Heart right ventricle (tissue), 16 donors: ENCODE measurements at regions not wholly inside any gene's neighbourhood (a gene's known extent, or its start where the extent isn't known, plus 50 kb on each side); places are given as distances from the start of the nearest gene placed in this dataset.

ENCODE experiments used
- ATAC-seq, 8 donors: fragments of 200-7000 bp; cut with Tn5 transposase; one replicate each; pipeline ENCODE4 v1.9.1; 2020; ENCODE audit warnings: mild to moderate bottlenecking in 8 of 8, moderate library complexity in 8 of 8, moderate number of reproducible peaks in 1 of 8
- DNase-seq, 2 donors: peaks; one replicate each; pipeline ENCODE4 v3.0.0-alpha.2; 2020
- H3K27ac ChIP-seq, 10 donors: fragments of 200-600 bp; sonication (generic) in 2 of 10; one replicate each; pipeline versions ENCODE4 v1.5.0 to v1.8.0; 2020 to 2022; ENCODE audit warnings: mild to moderate bottlenecking in 3 of 10
- H3K27me3 ChIP-seq, 7 donors: fragments of 200-600 bp; one replicate each; pipeline ENCODE4 v1.8.0; 2021 to 2022; ENCODE audit warnings: mild to moderate bottlenecking in 2 of 7
- H3K36me3 ChIP-seq, 9 donors: fragments of 200-600 bp; sonication (generic) in 1 of 9; one replicate each; pipeline versions ENCODE4 v1.5.0 to v1.8.0; 2020 to 2022; ENCODE audit warnings: mild to moderate bottlenecking in 2 of 9
- H3K4me1 ChIP-seq, 9 donors: fragments of 200-600 bp; sonication (generic) in 1 of 9; one replicate each; pipeline versions ENCODE4 v1.5.0 to v1.8.0; 2020 to 2022; ENCODE audit warnings: mild to moderate bottlenecking in 4 of 9
- H3K4me3 ChIP-seq, 10 donors: fragments of 200-600 bp; sonication (generic) in 2 of 10; one replicate each; pipeline versions ENCODE4 v1.5.0 to v1.8.0; 2020 to 2022; ENCODE audit warnings: mild to moderate bottlenecking in 7 of 10, moderate library complexity in 2 of 10
- H3K9me3 ChIP-seq, 11 donors: fragments of 200-600 bp in 10 of 11; sonication (generic) in 2 of 11; one replicate each; pipeline versions ENCODE4 v1.5.0 to v1.8.0; 2013 to 2022; ENCODE audit warnings: mild to moderate bottlenecking in 2 of 11, control low read depth in 1 of 11, moderate library complexity in 1 of 11
- CTCF ChIP-seq, 9 donors: fragments of 200-600 bp; sonication (generic) in 2 of 9; IDR thresholded peaks; one replicate each; pipeline versions ENCODE4 v1.5.0 to v1.8.0; 2021 to 2022; ENCODE audit warnings: antibody characterized with exemption in 9 of 9, mild to moderate bottlenecking in 5 of 9, moderate library complexity in 1 of 9
- WGBS, 2 donors: extraction: QIAGEN DNeasy Blood & Tissue Kit; methylation state at CpG; one replicate each; pipeline ENCODE4 v1.1.7; 2013; ENCODE audit warnings: inconsistent platforms in 1 of 2; 5-methylcytosine and 5-hydroxymethylcytosine counted together
- intact Hi-C, 10 donors: fragments of 100-400 bp; cut with DNase I; formaldehyde crosslinking; loops; one replicate each; pipeline versions ENCODE4 v1.11.1 to v1.14.2; 2022
- donor health status: Arrhythmogenic right ventricular cardiomyopathy.
- donor health status: ischemic (EF 13 %, LVEDD 7.1; RV severe dilation, severe dysfunction).
- donor health status: healthy with polysubstance abuse.
- donor health status: DM: no; HTN: yes; CAD: no.
- donor health status: DM: no; HTN: no; CAD: no.
- donor health status: ischemic (EF 25% LVEDD 6.9; RV normal size, moderate dysfunction).
- donor health status: ischemic (EF 25% LVEDD 5.7; RV mildly dilated, moderate dysfunction).
- donor health status: healthy.
- donor health status: DM: yes; HTN: yes; CAD: no.
- donor health status: Ischemic cardiomyopathy.
- donor health status: ischemic (EF 35%, LVEDD 5.7; RV mildly dilated, moderate dysfunction).
- donor health status: nonischemic (EF 11% LVEDD 7.7; RV severe dilation, severe dysfunction).
- donor health status: DM: yes; HTN: yes; CAD: no.
- donor health status: PGD.
- donor health status: ischemic (EF 29% LVEDD 5.4; RV normal size, mild dysfunction).
- donor health status: nonischemic (EF 23%, LVEDD 6.1; RV moderate dilation, normal function).

DNA sequence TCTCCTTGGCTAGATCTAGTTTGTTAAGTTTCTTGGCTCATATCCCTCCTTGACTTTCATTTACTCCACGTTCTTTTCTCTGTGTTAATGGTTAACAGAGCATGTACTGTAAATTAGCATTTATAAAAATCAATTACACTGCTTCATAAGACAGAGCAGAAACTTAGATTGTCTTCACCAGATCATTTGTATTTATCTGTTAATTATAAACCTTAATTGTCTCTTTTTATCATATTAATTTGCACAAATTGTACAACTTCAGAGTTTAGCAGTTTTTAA is 221.2 kb upstream of the EGLN3 start:
- intact Hi-C loops: no loop called here
- Histone ChIP-seq H3K36me3 (no peaks in the 10 kb centered on the region), H3K27me3 (no peaks in the 10 kb centered on the region), H3K9me3 (no peaks in the 10 kb centered on the region), H3K4me1 (peaks cover 0 to 32% (median 18%) of the 10 kb centered on the region in 9 donors), H3K4me3 (no peak overlapping the region), H3K27ac (peak overlapping the region in 1 of 10 donors; percentile 3)
- WGBS, 2 donors: 64 to 73% methylated on average over 1 of the region's 1 CpG
- ATAC-seq (no peak), DNase-seq (no peak)
- TF ChIP-seq CTCF (IDR thresholded peaks at IDR 0.05): no peak

DNA sequence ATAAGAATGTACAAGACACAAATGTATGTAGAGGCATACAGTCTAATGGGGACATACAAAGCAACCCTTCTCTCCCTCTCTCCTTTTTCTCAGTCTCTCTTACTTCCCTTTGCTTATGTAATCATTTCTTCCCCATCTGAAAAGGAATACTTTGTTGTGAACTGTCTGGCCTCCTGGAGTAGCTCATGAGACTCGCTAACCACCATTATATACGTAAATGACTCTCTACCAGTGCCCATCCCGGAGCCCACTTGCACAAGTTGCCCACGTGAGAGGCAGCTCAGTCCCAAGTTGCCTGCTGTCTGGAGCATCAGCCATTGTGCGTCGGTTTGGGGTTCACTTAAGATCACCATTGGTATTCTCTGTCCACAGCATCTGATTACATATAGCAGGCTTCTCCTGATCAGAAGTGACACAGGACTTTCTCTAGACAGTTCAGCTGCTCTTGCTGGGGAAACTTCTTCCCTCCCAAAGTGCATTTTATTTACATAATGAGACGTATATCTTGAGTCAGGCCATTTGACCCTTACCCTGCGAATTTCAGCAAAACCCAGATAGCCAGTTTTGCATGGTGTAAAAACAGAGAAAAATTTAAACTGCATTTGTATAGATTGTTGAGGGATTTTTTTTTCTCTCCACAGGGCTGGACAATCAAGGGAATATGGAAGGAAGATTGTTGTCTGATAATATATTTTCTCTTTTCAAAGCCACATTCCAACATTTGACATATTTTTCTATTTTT is 220.7 kb upstream of the EGLN3 start:
- intact Hi-C loops: no loop called here
- ATAC-seq: no peak
- TF ChIP-seq CTCF (IDR thresholded peaks at IDR 0.05): no peak

DNA sequence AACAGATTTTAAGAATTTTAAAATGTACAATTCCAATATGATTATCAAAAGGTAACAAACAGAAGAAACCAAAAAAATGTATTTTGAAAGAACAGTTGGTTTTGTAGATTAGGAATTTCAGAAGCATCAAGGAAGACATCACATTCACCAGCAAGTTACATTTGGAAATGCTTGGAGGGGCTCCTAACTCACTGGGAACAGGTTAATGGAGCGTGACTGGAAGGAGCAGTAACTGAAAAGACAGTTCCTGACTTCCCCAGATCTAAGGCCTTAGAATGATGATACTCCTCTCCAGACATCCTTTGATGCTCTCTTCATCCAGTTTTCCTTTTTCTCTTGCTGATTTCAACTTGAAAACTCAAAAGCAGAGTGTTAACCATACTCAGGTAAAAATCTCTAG is 220.0 kb upstream of the EGLN3 start:
- intact Hi-C loops: no loop called here

More for the DNA sequence above, 220.7 kb upstream of the EGLN3 start:
- H3K4me3 ChIP-seq: no peak overlapping the region
- no peaks in the 10 kb centered on the region for H3K27me3 ChIP-seq
- H3K27ac ChIP-seq: no peak overlapping the region
- no peaks in the 10 kb centered on the region for H3K36me3 ChIP-seq
- 88 to 90% methylated on average over 8 of the region's 8 CpGs for WGBS, 2 donors
- H3K4me1 ChIP-seq: peaks cover 0 to 30% (median 18%) of the 10 kb centered on the region in 9 donors
- no peak for DNase-seq
- H3K9me3 ChIP-seq: no peaks in the 10 kb centered on the region

DNA sequence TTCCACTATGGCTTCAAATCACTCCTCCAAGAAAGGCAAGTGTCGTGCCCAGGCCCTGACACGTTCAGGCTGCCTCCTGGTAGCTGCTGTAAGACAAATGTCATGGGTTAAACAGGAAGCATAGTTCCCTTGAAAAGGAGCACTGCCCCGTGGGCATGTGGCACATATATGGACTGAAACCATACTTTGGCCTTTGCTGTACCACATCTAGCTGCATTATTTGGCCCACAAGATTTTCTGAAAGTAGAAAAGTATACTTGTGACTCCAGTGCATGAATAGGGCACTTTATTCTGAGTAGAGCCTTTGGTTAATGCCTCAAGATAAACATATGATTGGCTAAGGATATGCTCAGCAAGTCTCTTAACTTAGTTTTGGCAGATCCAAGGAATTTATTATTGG is 218.7 kb upstream of the EGLN3 start:
- DNase-seq (no peak), ATAC-seq (no peak)
- Histone ChIP-seq H3K4me1 (peaks cover 0 to 21% (median 13%) of the 10 kb centered on the region in 9 donors), H3K27ac (no peak overlapping the region), H3K27me3 (no peaks in the 10 kb centered on the region), H3K36me3 (no peaks in the 10 kb centered on the region), H3K9me3 (no peaks in the 10 kb centered on the region), H3K4me3 (no peak overlapping the region)
- TF ChIP-seq CTCF (IDR thresholded peaks at IDR 0.05): no peak
- 76 to 89% methylated on average over 3 of the region's 3 CpGs for WGBS, 2 donors
- intact Hi-C loops: no loop called here

More for the DNA sequence above, 220.0 kb upstream of the EGLN3 start:
- 97 to 98% methylated on average over 1 of the region's 1 CpG for WGBS, 2 donors
- Histone ChIP-seq H3K27me3 (no peaks in the 10 kb centered on the region), H3K4me3 (no peak overlapping the region), H3K27ac (no peak overlapping the region), H3K36me3 (no peaks in the 10 kb centered on the region), H3K4me1 (peaks cover 0 to 27% (median 18%) of the 10 kb centered on the region in 9 donors), H3K9me3 (no peaks in the 10 kb centered on the region)
- no peak for DNase-seq
- TF ChIP-seq CTCF (IDR thresholded peaks at IDR 0.05): no peak
- ATAC-seq: no peak
